ENCODE measurements at regions not wholly inside any gene's neighbourhood (a gene's known extent, or its start where the extent isn't known, plus 50 kb on each side); places are given as distances from the start of the nearest gene placed in this dataset.

DNA sequence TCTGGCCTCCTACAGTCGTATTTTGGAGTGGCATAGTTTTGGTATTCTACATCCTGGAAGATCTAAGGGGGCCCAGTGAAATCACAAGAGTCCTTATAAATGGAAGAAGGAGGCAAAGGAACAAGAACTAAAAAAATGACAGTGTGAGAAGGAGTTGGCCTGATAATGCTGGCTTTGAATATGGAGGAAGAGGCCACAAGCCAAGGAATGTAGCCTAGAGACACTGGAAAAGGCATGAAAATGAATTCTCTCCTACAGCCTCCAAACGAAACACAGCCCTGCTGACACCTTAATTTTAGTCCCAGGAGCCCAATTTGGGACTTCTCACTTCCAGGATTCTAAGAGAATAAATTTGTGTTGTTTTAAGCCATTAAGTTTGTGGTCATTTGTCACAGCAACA is 54.6 kb upstream of the LIPC start:
- TF ChIP-seq, protein P1, sequence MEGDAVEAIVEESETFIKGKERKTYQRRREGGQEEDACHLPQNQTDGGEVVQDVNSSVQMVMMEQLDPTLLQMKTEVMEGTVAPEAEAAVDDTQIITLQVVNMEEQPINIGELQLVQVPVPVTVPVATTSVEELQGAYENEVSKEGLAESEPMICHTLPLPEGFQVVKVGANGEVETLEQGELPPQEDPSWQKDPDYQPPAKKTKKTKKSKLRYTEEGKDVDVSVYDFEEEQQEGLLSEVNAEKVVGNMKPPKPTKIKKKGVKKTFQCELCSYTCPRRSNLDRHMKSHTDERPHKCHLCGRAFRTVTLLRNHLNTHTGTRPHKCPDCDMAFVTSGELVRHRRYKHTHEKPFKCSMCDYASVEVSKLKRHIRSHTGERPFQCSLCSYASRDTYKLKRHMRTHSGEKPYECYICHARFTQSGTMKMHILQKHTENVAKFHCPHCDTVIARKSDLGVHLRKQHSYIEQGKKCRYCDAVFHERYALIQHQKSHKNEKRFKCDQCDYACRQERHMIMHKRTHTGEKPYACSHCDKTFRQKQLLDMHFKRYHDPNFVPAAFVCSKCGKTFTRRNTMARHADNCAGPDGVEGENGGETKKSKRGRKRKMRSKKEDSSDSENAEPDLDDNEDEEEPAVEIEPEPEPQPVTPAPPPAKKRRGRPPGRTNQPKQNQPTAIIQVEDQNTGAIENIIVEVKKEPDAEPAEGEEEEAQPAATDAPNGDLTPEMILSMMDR (IDR thresholded peaks at IDR 0.05) = no peak
- TF ChIP-seq POLR2A (IDR thresholded peaks at IDR 0.05) (no peak), EP300 (IDR thresholded peaks at IDR 0.05) (no peak)

Data from upper lobe of left lung (tissue), 4 donors.